ENCODE measurements at regions not wholly inside any gene's neighbourhood (a gene's known extent, or its start where the extent isn't known, plus 50 kb on each side); places are given as distances from the start of the nearest gene placed in this dataset.

GRCh38 chr7:41383596-41383995 is 319.3 kb downstream of the INHBA start:
- Histone ChIP-seq H3K27me3 (ENCODE audit: control insufficient read depth in 4 of 4, insufficient read depth in 4 of 4, low read length in 3 of 4) (no peaks in the 10 kb centered on the region), H3K9me3 (ENCODE audit: control insufficient read depth in 4 of 4, low read length in 3 of 4) (no peaks in the 10 kb centered on the region), H3K4me1 (ENCODE audit: control insufficient read depth in 4 of 4, insufficient read depth in 4 of 4, low read length in 3 of 4) (no peaks in the 10 kb centered on the region), H3K4me3 (ENCODE audit: low read depth in 1 of 3, low read length in 3 of 3) (no peak overlapping the region), H3K9ac (ENCODE audit: low read depth in 1 of 2, low read length in 2 of 2) (no peak overlapping the region), H3K36me3 (ENCODE audit: control insufficient read depth in 4 of 4, insufficient read depth in 3 of 4, low read depth in 1 of 4, low read length in 3 of 4) (no peaks in the 10 kb centered on the region), H3K27ac (ENCODE audit: low read depth in 1 of 2, low read length in 2 of 2) (no peak overlapping the region)
- no peak for DNase-seq (ENCODE audit: low spot score)
- TF ChIP-seq TAF1 (conservative IDR thresholded peaks at IDR 0.05) (no peak), RXRA (IDR thresholded peaks at IDR 0.05) (no peak), SP1 (IDR thresholded peaks at IDR 0.05) (no peak), HNF4A (conservative IDR thresholded peaks at IDR 0.05) (no peak), EGR1 (IDR thresholded peaks at IDR 0.05; ENCODE audit: low read depth in 2 of 2) (no peak), RAD21 (IDR thresholded peaks at IDR 0.05) (no peak), HNF4G (IDR thresholded peaks at IDR 0.05) (no peak), GABPA (IDR thresholded peaks at IDR 0.05 in 1 of 2, conservative IDR thresholded peaks at IDR 0.05 in 1 of 2) (no peak), JUND (IDR thresholded peaks at IDR 0.05) (no peak), NR2F2 (IDR thresholded peaks at IDR 0.05) (no peak), FOXA1 (IDR thresholded peaks at IDR 0.05) (no peak), REST (IDR thresholded peaks at IDR 0.05) (no peak), YY1 (IDR thresholded peaks at IDR 0.05) (no peak), MAX (IDR thresholded peaks at IDR 0.05) (no peak)
- TF ChIP-seq, protein P1, sequence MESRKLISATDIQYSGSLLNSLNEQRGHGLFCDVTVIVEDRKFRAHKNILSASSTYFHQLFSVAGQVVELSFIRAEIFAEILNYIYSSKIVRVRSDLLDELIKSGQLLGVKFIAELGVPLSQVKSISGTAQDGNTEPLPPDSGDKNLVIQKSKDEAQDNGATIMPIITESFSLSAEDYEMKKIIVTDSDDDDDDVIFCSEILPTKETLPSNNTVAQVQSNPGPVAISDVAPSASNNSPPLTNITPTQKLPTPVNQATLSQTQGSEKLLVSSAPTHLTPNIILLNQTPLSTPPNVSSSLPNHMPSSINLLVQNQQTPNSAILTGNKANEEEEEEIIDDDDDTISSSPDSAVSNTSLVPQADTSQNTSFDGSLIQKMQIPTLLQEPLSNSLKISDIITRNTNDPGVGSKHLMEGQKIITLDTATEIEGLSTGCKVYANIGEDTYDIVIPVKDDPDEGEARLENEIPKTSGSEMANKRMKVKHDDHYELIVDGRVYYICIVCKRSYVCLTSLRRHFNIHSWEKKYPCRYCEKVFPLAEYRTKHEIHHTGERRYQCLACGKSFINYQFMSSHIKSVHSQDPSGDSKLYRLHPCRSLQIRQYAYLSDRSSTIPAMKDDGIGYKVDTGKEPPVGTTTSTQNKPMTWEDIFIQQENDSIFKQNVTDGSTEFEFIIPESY (IDR thresholded peaks at IDR 0.05), result no peak
- TF ChIP-seq, protein P2, sequence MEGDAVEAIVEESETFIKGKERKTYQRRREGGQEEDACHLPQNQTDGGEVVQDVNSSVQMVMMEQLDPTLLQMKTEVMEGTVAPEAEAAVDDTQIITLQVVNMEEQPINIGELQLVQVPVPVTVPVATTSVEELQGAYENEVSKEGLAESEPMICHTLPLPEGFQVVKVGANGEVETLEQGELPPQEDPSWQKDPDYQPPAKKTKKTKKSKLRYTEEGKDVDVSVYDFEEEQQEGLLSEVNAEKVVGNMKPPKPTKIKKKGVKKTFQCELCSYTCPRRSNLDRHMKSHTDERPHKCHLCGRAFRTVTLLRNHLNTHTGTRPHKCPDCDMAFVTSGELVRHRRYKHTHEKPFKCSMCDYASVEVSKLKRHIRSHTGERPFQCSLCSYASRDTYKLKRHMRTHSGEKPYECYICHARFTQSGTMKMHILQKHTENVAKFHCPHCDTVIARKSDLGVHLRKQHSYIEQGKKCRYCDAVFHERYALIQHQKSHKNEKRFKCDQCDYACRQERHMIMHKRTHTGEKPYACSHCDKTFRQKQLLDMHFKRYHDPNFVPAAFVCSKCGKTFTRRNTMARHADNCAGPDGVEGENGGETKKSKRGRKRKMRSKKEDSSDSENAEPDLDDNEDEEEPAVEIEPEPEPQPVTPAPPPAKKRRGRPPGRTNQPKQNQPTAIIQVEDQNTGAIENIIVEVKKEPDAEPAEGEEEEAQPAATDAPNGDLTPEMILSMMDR (IDR thresholded peaks at IDR 0.05; ENCODE audit: low read depth, low read length, missing input control), result no peak
- WGBS, result 78% methylated on average over 3 of the region's 3 CpGs

DNA sequence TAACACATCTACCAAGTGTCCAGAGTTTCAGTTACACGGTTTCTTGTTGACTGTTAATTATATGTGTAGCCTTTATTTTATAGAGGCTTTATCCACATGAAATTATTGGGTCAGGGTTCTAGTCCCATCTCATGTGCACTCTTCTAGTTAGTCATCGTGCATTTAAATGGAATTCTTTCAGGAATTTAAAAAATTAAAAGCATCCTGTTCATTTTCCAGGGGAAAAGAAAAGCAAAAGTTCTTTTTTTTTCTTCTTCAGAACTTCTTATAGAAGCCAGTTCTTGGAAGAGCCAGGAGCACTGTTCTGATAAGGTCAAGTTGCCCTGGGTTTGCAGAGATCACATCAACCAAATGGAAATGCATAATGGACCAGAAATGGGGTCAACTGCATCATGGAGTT is 324.7 kb downstream of the INHBA start:
- Histone ChIP-seq H3K27ac (ENCODE audit: low read depth in 1 of 2, low read length in 2 of 2) (no peak overlapping the region), H3K4me3 (ENCODE audit: low read depth in 1 of 3, low read length in 3 of 3) (no peak overlapping the region), H3K36me3 (ENCODE audit: control insufficient read depth in 4 of 4, insufficient read depth in 3 of 4, low read depth in 1 of 4, low read length in 3 of 4) (no peaks in the 10 kb centered on the region), H3K9me3 (ENCODE audit: control insufficient read depth in 4 of 4, low read length in 3 of 4) (no peaks in the 10 kb centered on the region), H3K9ac (ENCODE audit: low read depth in 1 of 2, low read length in 2 of 2) (no peak overlapping the region), H3K27me3 (ENCODE audit: control insufficient read depth in 4 of 4, insufficient read depth in 4 of 4, low read length in 3 of 4) (no peaks in the 10 kb centered on the region), H3K4me1 (ENCODE audit: control insufficient read depth in 4 of 4, insufficient read depth in 4 of 4, low read length in 3 of 4) (no peaks in the 10 kb centered on the region)
- 84% methylated on average over 2 of the region's 2 CpGs for WGBS
- TF ChIP-seq RXRA (IDR thresholded peaks at IDR 0.05) (no peak), HNF4A (conservative IDR thresholded peaks at IDR 0.05) (no peak), YY1 (IDR thresholded peaks at IDR 0.05) (no peak), MAX (IDR thresholded peaks at IDR 0.05) (no peak), EGR1 (IDR thresholded peaks at IDR 0.05; ENCODE audit: low read depth in 2 of 2) (no peak), NR2F2 (IDR thresholded peaks at IDR 0.05) (no peak), TAF1 (conservative IDR thresholded peaks at IDR 0.05) (no peak)
- TF ChIP-seq, protein P1 (IDR thresholded peaks at IDR 0.05), result no peak
- TF ChIP-seq, protein P3, sequence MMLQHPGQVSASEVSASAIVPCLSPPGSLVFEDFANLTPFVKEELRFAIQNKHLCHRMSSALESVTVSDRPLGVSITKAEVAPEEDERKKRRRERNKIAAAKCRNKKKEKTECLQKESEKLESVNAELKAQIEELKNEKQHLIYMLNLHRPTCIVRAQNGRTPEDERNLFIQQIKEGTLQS (IDR thresholded peaks at IDR 0.05), result no peak
- no peak for DNase-seq (ENCODE audit: low spot score)

Measured in liver (tissue), 8 donors.